SU-DHL-6 (cell line): ENCODE measurements at regions not wholly inside any gene's neighbourhood (a gene's known extent, or its start where the extent isn't known, plus 50 kb on each side); places are given as distances from the start of the nearest gene placed in this dataset.

Experiments used
- H2AFZ ChIP-seq: fragments of 200-600 bp; sonication (generic); 2 replicates; pipeline ENCODE4 v1.6.1; 2014; ENCODE audit warnings: low read depth, mild to moderate bottlenecking, moderate library complexity, mixed read lengths, antibody characterized with exemption, low read length; ENCODE audit not compliant: severe bottlenecking
- H3F3A ChIP-seq: fragments of 200-600 bp; shearing (Covaris generic); 2 replicates; pipeline ENCODE4 v1.6.0; 2016; ENCODE audit warnings: antibody characterized with exemption, mild to moderate bottlenecking; ENCODE audit not compliant: insufficient read depth
- H3K27ac ChIP-seq: fragments of 200-600 bp; sonication (generic); 2 replicates; pipeline ENCODE4 v1.5.1; 2016; ENCODE audit warnings: low read depth, mild to moderate bottlenecking, low read length, moderate library complexity, mixed read lengths
- H3K27me3 ChIP-seq: fragments of 200-600 bp; sonication (generic), shearing (Covaris generic); 2 replicates; pipeline ENCODE4 v1.6.0; 2014; ENCODE audit warnings: mild to moderate bottlenecking, low read length
- H3K36me3 ChIP-seq: fragments of 200-600 bp; sonication (generic); 2 replicates; pipeline ENCODE4 v1.6.1; 2014; ENCODE audit warnings: mild to moderate bottlenecking, low read length, mixed read lengths
- H3K4me2 ChIP-seq: fragments of 300-600, 200-600 bp; shearing (Covaris generic), sonication (generic); 2 replicates; pipeline ENCODE4 v1.6.0; 2014; ENCODE audit warnings: low read length, low read depth, mild to moderate bottlenecking; ENCODE audit not compliant: poor library complexity, severe bottlenecking
- H3K4me3 ChIP-seq: fragments of 200-600 bp; sonication (generic); 2 replicates; pipeline ENCODE4 v1.5.1; 2014; ENCODE audit warnings: antibody characterized with exemption, low read length, mild to moderate bottlenecking, mixed read lengths; ENCODE audit not compliant: insufficient read depth, poor library complexity, severe bottlenecking
- H3K79me2 ChIP-seq: fragments of 200-600 bp; sonication (generic); 2 replicates; pipeline ENCODE4 v1.6.1; 2014; ENCODE audit warnings: mild to moderate bottlenecking, low read length, moderate library complexity; ENCODE audit not compliant: insufficient read depth
- H3K9ac ChIP-seq: fragments of 200-600 bp; sonication (generic); 2 replicates; pipeline ENCODE4 v1.7.0; 2014; ENCODE audit warnings: mild to moderate bottlenecking, low read length
- H3K9me2 ChIP-seq: fragments of 200-600 bp; sonication (generic); replicated peaks from 2 replicates; pipeline ENCODE4 v1.6.1; 2014; ENCODE audit warnings: low read length; ENCODE audit not compliant: insufficient read depth
- H3K9me3 ChIP-seq: fragments of 200-600 bp; sonication (generic); 2 replicates; pipeline ENCODE4 v1.6.1; 2014; ENCODE audit warnings: low read length, mixed read lengths; ENCODE audit not compliant: insufficient read depth
- H4K20me1 ChIP-seq: fragments of 200-600 bp; sonication (generic); 2 replicates; pipeline ENCODE4 v1.6.1; 2014; ENCODE audit warnings: low read depth, mild to moderate bottlenecking, antibody characterized with exemption, low read length, moderate library complexity, mixed read lengths
- CTCF ChIP-seq: fragments of 200-600 bp; sonication (generic); IDR thresholded peaks from one replicate; pipeline ENCODE4 v1.5.1; 2017; ENCODE audit warnings: antibody characterized with exemption, mild to moderate bottlenecking, low read length, moderate library complexity; ENCODE audit not compliant: insufficient read depth, poor library complexity, severe bottlenecking
- EZH2phosphoT487 ChIP-seq: fragments of 200-600 bp; sonication (generic), shearing (Covaris generic); conservative IDR thresholded peaks from 2 replicates; pipeline ENCODE4 v1.6.1; 2018; ENCODE audit warnings: mild to moderate bottlenecking, antibody characterized with exemption, low read length, moderate library complexity, mixed read lengths

GRCh38 chr5:28104080-28104479, 1065.7 kb upstream of the CDH9 start:
- no peak overlapping the region for H3K4me3 ChIP-seq
- H3K9me2 ChIP-seq, result no peaks in the 10 kb centered on the region
- no peak for TF ChIP-seq EZH2phosphoT487
- TF ChIP-seq CTCF, result no peak

GRCh38 chr5:28084069-28084468, 1045.7 kb upstream of the CDH9 start:
- Histone ChIP-seq H3K9me2 (no peaks in the 10 kb centered on the region), H3K9me3 (no peaks in the 10 kb centered on the region), H4K20me1 (no peaks in the 10 kb centered on the region), H3K4me2 (no peak overlapping the region), H3K79me2 (no peaks in the 10 kb centered on the region), H3K27me3 (no peaks in the 10 kb centered on the region), H3K36me3 (no peaks in the 10 kb centered on the region), H3F3A (no peaks in the 10 kb centered on the region), H3K4me3 (no peak overlapping the region), H2AFZ (no peak overlapping the region), H3K27ac (no peak overlapping the region), H3K9ac (no peak overlapping the region)
- TF ChIP-seq CTCF (no peak), EZH2phosphoT487 (no peak)

More at GRCh38 chr5:28104080-28104479, 1065.7 kb upstream of the CDH9 start:
- Histone ChIP-seq H3K27ac (no peak overlapping the region), H3F3A (no peaks in the 10 kb centered on the region), H4K20me1 (no peaks in the 10 kb centered on the region), H3K4me2 (no peak overlapping the region), H3K36me3 (no peaks in the 10 kb centered on the region), H3K9me3 (no peaks in the 10 kb centered on the region), H3K9ac (no peak overlapping the region), H2AFZ (no peak overlapping the region), H3K27me3 (no peaks in the 10 kb centered on the region), H3K79me2 (no peaks in the 10 kb centered on the region)

- H3K4me3 ChIP-seq, result no peak overlapping the region
- no peaks in the 10 kb centered on the region for H3K79me2 ChIP-seq
- no peaks in the 10 kb centered on the region for H3K27me3 ChIP-seq
- no peak overlapping the region for H3K27ac ChIP-seq
- no peaks in the 10 kb centered on the region for H3K9me2 ChIP-seq
- no peaks in the 10 kb centered on the region for H3F3A ChIP-seq
- H3K4me2 ChIP-seq, result no peak overlapping the region
- no peak overlapping the region for H2AFZ ChIP-seq
- H3K36me3 ChIP-seq, result no peaks in the 10 kb centered on the region
- H4K20me1 ChIP-seq, result no peaks in the 10 kb centered on the region
- TF ChIP-seq CTCF, result no peak
- TF ChIP-seq EZH2phosphoT487, result no peak
- no peak overlapping the region for H3K9ac ChIP-seq
- H3K9me3 ChIP-seq, result no peaks in the 10 kb centered on the region
Observed at GRCh38 chr5:28082610-28083009, 1044.2 kb upstream of the CDH9 start.
